Activated T-helper 2 cell treated with anti-CD3 and anti-CD28 coated beads, Interferon-gamma antibody, Interleukin-2, Interleukin-4, amounts not matched to agents 10 μg/mL and 5 μg/mL and 100 μg/mL, durations not matched to agents 14 hours and 24 hours and 36 hours (primary cell): ENCODE measurements at regions not wholly inside any gene's neighbourhood (a gene's known extent, or its start where the extent isn't known, plus 50 kb on each side); places are given as distances from the start of the nearest gene placed in this dataset.
"Not testable (repeated sequence)": the region's sequence is repeated elsewhere in the genome, so short reads cannot be mapped to it uniquely, and the experiment has no call there.

Source experiments
- DNase-seq: peaks from one replicate; pipeline ENCODE4 v3.0.0; 2021; ENCODE audit warnings: low spot score
- H3K27ac Mint-ChIP-seq: one replicate; pipeline ENCODE4 v1.8.0; 2021; ENCODE audit warnings: mixed read lengths
- H3K27me3 Mint-ChIP-seq: one replicate; pipeline ENCODE4 v1.8.0; 2021; ENCODE audit warnings: low read depth, mixed read lengths
- H3K36me3 Mint-ChIP-seq: one replicate; pipeline ENCODE4 v1.8.0; 2021; ENCODE audit warnings: low read depth, mixed read lengths
- H3K4me1 Mint-ChIP-seq: one replicate; pipeline ENCODE4 v1.8.0; 2021; ENCODE audit warnings: low read depth, mixed read lengths
- H3K4me3 Mint-ChIP-seq: one replicate; pipeline ENCODE4 v1.8.0; 2021; ENCODE audit warnings: low read depth, mild to moderate bottlenecking, moderate library complexity, mixed read lengths
- H3K9me3 Mint-ChIP-seq: one replicate; pipeline ENCODE4 v1.8.0; 2021; ENCODE audit warnings: mixed read lengths
- intact Hi-C: fragments of 100-400 bp; cut with micrococcal nuclease; formaldehyde crosslinking; loops from one replicate; pipeline ENCODE4 v1.15.1; 2023

DNA sequence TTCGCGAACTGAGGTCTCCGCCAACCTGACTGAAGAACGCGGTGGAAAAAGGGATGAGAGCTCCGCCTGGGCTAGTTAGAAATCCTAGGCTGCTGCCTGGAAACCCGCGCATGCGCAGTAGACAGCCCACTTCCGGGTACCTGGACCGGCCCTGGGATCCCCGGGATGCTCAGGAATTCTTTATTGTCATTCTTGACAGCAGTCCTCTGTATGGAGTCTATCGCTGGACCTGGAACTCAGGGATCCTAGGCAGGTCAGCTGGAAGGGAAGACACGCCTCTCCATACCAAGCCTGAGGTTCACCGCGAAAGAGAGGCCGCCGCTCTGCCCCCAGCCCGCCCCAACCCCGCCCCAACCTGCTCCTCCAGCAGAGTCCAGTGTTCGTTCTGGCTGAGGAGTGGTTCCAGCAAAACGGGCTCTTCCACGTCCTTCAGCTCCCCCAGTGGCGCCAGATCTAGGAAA, 1379.2 kb upstream of the DEFB115 start:
- no peak overlapping the region for H3K4me3 Mint-ChIP-seq
- intact Hi-C loops: no loop called here
- no peaks in the 10 kb centered on the region for H3K27me3 Mint-ChIP-seq
- no peaks in the 10 kb centered on the region for H3K4me1 Mint-ChIP-seq
- peaks cover 13% of the 10 kb centered on the region for H3K36me3 Mint-ChIP-seq
- peaks cover 61% of the 10 kb centered on the region for H3K9me3 Mint-ChIP-seq
- DNase-seq: no peak
- no peak overlapping the region for H3K27ac Mint-ChIP-seq

- H3K27me3 Mint-ChIP-seq: no peaks in the 10 kb centered on the region
- no peaks in the 10 kb centered on the region for H3K4me1 Mint-ChIP-seq
- DNase-seq: no peak
- peaks cover 66% of the 10 kb centered on the region for H3K9me3 Mint-ChIP-seq
- no peak overlapping the region for H3K27ac Mint-ChIP-seq
- no peak overlapping the region for H3K4me3 Mint-ChIP-seq
- intact Hi-C loops: no loop called here
- peaks cover 13% of the 10 kb centered on the region for H3K36me3 Mint-ChIP-seq
Observed at GRCh38 chr20:29878777-29879442, 1378.6 kb upstream of the DEFB115 start.

DNA sequence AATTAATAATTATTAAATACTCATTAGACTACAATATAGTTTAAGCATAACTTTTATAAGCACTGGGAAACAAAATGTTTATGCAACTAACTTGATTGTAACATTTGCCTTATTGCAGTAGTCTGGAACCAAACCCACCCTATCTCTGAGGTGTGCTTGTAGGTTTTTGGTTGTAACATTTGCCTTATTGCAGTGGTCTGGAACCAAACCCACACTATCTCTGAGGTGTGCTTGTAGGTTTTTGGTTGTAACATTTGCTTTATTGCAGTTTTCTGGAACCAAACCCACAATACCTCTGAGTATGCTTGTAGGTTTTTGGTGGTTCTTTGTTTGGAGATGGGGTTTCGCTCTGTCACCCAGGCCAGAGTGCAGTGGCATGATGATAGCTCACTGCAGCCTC, 1376.4 kb upstream of the DEFB115 start:
- intact Hi-C loops, H3K4me3 Mint-ChIP-seq: not testable (repeated sequence)

DNA sequence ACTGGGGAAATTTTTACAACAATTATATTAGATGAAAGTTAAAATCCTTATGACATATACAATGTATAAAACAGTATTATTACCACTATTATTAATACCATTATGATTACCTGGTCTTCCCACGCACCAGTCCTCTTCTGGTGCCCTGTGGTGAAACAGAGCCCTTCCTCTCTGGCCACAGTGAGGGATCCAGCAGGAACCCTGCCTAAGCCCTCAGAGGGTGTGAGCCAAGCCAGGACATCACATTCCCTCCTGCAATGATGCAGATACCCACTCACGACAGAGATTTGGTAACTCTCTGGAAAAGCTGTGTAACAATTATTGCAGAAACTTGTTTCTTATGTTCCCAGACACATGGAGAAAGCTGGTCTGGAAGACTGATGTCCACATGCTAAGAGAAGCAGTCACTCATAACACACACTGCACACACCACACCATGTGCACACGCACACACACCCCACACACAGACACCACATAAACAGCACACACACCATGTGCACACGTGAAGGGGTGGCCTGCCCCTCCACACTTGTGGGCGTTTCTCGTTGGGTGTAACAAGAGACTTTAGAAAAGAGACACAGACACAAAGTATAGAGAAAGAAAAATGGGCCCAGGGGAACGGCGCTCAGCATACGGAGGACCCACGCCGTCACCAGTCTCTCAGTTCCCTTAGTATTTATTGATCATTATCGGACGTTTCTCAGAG, 1373.8 kb upstream of the DEFB115 start:
- H3K4me3 Mint-ChIP-seq, intact Hi-C loops, H3K27me3 Mint-ChIP-seq, H3K36me3 Mint-ChIP-seq, H3K27ac Mint-ChIP-seq, H3K4me1 Mint-ChIP-seq, DNase-seq: not testable (repeated sequence)
- peaks cover 71% of the 10 kb centered on the region for H3K9me3 Mint-ChIP-seq

More for the DNA sequence above, 1376.4 kb upstream of the DEFB115 start:
- not testable (repeated sequence) for H3K4me1 Mint-ChIP-seq, H3K27ac Mint-ChIP-seq, H3K27me3 Mint-ChIP-seq, H3K36me3 Mint-ChIP-seq, DNase-seq
- peaks cover 67% of the 10 kb centered on the region for H3K9me3 Mint-ChIP-seq

DNA sequence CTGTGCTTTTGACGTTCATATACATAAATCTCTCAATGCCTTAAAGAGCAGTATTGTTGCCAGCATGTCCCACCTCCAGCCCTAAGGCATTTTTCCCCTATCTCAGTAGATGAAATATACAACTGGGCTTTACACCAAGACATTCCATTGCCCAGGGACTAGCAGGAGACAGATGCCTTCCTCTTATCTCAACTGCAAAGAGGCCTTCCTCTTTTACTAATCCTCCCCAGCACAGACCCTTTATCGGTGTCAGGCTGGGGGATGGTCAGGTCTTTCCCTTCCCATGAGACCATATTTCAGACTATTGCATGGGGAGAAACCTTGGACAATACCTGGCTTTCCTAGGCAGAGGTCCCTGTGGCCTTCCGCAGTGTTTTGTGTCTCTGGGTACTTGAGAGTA, 1373.1 kb upstream of the DEFB115 start:
- H3K36me3 Mint-ChIP-seq, intact Hi-C loops, H3K4me1 Mint-ChIP-seq, DNase-seq, H3K27ac Mint-ChIP-seq, H3K27me3 Mint-ChIP-seq, H3K4me3 Mint-ChIP-seq: not testable (repeated sequence)
- H3K9me3 Mint-ChIP-seq: peaks cover 67% of the 10 kb centered on the region

DNA sequence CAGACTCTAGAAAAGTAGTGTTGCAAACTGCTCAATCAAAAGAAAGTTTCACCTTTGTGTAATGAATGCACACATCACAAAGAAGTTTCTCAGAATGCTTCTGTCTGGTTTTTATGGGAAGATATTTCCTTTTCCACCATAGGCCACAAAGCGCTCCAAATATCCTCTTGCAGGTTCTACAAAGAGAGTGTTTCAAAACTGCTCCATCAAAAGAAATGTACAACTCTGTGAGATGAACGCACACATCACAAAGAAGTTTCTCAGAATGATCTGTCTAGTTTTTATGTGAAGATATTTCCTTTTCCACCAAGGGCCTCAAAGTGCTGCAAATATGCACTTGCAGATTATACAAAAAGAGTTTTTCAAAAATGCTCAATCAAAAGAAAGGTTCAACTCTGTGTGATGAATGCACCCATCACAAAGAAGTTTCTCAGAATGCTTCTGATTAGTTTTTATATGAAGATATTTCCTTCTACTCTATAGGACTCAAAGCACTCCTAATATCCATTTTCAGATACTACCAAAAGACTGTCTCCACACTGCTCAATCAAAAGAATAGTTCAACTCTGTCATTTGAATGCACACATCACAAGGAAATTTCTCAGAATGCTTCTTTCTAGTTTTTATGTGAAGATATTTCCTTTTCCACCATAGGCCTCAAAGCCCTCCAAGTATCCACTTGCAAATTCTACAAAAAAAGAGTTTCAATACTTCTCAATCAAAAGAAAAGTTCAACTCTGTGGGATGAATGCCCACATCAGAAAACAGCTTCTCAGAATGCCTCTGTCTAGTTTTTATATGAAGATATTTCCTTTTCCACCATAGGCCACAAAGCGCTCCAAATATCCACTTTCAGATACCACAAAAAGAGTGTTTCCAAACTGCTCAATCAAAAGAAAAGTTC, 1371.9 kb upstream of the DEFB115 start:
- H3K4me1 Mint-ChIP-seq, H3K4me3 Mint-ChIP-seq, H3K36me3 Mint-ChIP-seq, DNase-seq, intact Hi-C loops, H3K27me3 Mint-ChIP-seq, H3K27ac Mint-ChIP-seq: not testable (repeated sequence)
- H3K9me3 Mint-ChIP-seq: peaks cover 59% of the 10 kb centered on the region

DNA sequence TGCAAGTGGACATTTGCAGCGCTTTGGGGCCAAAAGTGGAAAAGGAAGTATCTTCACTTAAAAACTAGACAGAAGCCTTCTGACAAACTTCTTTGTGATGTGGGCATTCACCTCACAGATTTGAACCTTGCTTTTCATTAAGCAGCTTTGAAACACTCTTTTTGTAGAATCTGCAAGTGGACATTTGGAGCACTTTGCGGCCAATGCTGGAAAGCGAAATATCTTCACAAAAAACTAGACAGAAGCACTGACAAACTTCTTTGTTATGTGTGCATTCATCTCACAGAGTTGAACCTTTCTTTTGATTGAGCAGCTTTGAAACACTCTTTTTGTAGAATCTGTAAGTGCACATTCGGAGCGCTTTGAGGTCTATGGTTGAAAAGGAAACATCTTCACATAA, 1365.9 kb upstream of the DEFB115 start:
- H3K36me3 Mint-ChIP-seq: peaks cover 13% of the 10 kb centered on the region
- intact Hi-C loops, H3K4me1 Mint-ChIP-seq, H3K4me3 Mint-ChIP-seq, H3K27ac Mint-ChIP-seq, H3K27me3 Mint-ChIP-seq, DNase-seq: not testable (repeated sequence)
- H3K9me3 Mint-ChIP-seq: peaks cover 34% of the 10 kb centered on the region
